ENCODE measurements at regions not wholly inside any gene's neighbourhood (a gene's known extent, or its start where the extent isn't known, plus 50 kb on each side); places are given as distances from the start of the nearest gene placed in this dataset.

DNA sequence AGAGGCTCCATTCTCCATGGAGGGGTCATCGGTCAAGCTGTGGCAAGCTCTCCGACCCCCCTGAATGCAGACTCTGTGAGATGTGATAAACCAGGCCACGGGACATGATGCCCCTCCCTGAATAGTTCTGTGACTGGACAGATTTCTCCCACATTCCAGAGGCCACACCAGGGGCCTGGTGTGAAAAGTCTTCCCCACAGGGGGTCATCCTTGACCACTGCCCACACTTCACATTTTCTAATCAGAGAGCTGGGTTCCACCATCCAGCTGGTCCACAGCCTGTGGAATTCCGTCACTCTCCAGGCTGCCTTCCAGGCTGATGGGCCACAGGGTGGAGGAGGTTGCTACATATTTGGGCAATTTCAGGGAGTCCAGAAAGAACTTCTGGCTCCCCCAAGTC lies 51.3 kb upstream of the CYRIA start:
- CTCF ChIA-PET: no interaction called here
- POLR2A ChIA-PET: no interaction called here
- no peak overlapping the region for H3K4me3 ChIP-seq (ENCODE audit: low read depth, low read length)
- no peak for DNase-seq (ENCODE audit: low read depth, low spot score)
- TF ChIP-seq, protein P1, sequence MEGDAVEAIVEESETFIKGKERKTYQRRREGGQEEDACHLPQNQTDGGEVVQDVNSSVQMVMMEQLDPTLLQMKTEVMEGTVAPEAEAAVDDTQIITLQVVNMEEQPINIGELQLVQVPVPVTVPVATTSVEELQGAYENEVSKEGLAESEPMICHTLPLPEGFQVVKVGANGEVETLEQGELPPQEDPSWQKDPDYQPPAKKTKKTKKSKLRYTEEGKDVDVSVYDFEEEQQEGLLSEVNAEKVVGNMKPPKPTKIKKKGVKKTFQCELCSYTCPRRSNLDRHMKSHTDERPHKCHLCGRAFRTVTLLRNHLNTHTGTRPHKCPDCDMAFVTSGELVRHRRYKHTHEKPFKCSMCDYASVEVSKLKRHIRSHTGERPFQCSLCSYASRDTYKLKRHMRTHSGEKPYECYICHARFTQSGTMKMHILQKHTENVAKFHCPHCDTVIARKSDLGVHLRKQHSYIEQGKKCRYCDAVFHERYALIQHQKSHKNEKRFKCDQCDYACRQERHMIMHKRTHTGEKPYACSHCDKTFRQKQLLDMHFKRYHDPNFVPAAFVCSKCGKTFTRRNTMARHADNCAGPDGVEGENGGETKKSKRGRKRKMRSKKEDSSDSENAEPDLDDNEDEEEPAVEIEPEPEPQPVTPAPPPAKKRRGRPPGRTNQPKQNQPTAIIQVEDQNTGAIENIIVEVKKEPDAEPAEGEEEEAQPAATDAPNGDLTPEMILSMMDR (IDR thresholded peaks at IDR 0.05; ENCODE audit: insufficient read depth, low read length, missing control alignments): no peak

- POLR2A ChIA-PET: no interaction called here
- DNase-seq (ENCODE audit: low read depth, low spot score): no peak
- H3K4me3 ChIP-seq (ENCODE audit: low read depth, low read length): no peak overlapping the region
- CTCF ChIA-PET: no interaction called here
- TF ChIP-seq, protein P1 (IDR thresholded peaks at IDR 0.05; ENCODE audit: insufficient read depth, low read length, missing control alignments): no peak
Measured at GRCh38 chr2:16716024-16716423, 50.4 kb upstream of the CYRIA start.

All from AG04449 (cell line).